T-cell (primary cell): ENCODE measurements at regions not wholly inside any gene's neighbourhood (a gene's known extent, or its start where the extent isn't known, plus 50 kb on each side); places are given as distances from the start of the nearest gene placed in this dataset.
"Not testable (repeated sequence)": the region's sequence is repeated elsewhere in the genome, so short reads cannot be mapped to it uniquely, and the experiment has no call there.

Experiments
- ATAC-seq, 4 experiments: fragments of 200-7000 bp in 3 of 4; fragments of 150-1000 bp in 1 of 4; cut with Tn5 transposase; replicated peaks in 1 of 4; 1 replicate in 3 of 4; 2 replicates in 1 of 4; pipeline ENCODE4 v1.10.0; 2021; ENCODE audit warnings: moderate library complexity in 3 of 4, mild to moderate bottlenecking in 2 of 4, moderate number of reproducible peaks in 1 of 4
- CTCF ChIA-PET, 2 donors: fragments of 300-600 bp; sonication (Branson Sonifier 250); formaldehyde crosslinking; loops; one replicate each; lab custom pipeline; 2022; ENCODE audit warnings: antibody characterized with exemption in 2 of 2; lab: Charles Lee
- POLR2A ChIA-PET, 2 donors: fragments of 300-600 bp; sonication (Branson Sonifier 250); formaldehyde crosslinking; loops; one replicate each; lab custom pipeline; 2022; ENCODE audit warnings: antibody characterized with exemption in 2 of 2; lab: Charles Lee
- DNase-seq, 35 experiments: peaks; one replicate each; pipeline versions ENCODE4 v3.0.0 to v3.0.0-alpha.2; 2013 to 2023
- H3K27ac ChIP-seq: one replicate; pipeline ENCODE4 v1.5.1; 2013; ENCODE audit warnings: low read length
- H3K27me3 ChIP-seq, 2 experiments: replicated peaks in 1 of 2; 1 replicate in 1 of 2; 2 replicates in 1 of 2; pipeline versions ENCODE4 v1.6.1 to v1.7.0; 2013; ENCODE audit warnings: low read length in 1 of 2, mixed read lengths in 1 of 2; ENCODE audit not compliant: control insufficient read depth in 2 of 2, insufficient read depth in 2 of 2; ENCODE audit errors: extremely low read depth in 1 of 2
- H3K36me3 ChIP-seq, 2 donors: 1 replicate in 1 of 2; 2 replicates in 1 of 2; pipeline versions ENCODE4 v1.6.1 to v1.7.0; 2013; ENCODE audit warnings: low read length in 1 of 2; ENCODE audit not compliant: control insufficient read depth in 2 of 2, insufficient read depth in 1 of 2; ENCODE audit errors: extremely low read depth in 1 of 2
- H3K4me1 ChIP-seq, 2 experiments: 1 replicate in 1 of 2; 2 replicates in 1 of 2; pipeline versions ENCODE4 v1.6.1 to v1.7.0; 2013; ENCODE audit warnings: low read length in 2 of 2, mixed read lengths in 1 of 2; ENCODE audit not compliant: insufficient read depth in 2 of 2, control insufficient read depth in 1 of 2; ENCODE audit errors: extremely low read depth in 1 of 2
- H3K4me3 ChIP-seq, 2 donors: 1 replicate in 1 of 2; 2 replicates in 1 of 2; pipeline versions ENCODE4 v1.5.1 to v1.7.0; 2013; ENCODE audit warnings: mild to moderate bottlenecking in 2 of 2, low read length in 1 of 2, moderate library complexity in 1 of 2; ENCODE audit not compliant: control insufficient read depth in 1 of 2; ENCODE audit errors: extremely low read depth in 1 of 2
- H3K9me3 ChIP-seq: 2 replicates; pipeline ENCODE4 v1.7.0; 2013
- H3K27ac Mint-ChIP-seq, 2 donors: one replicate each; pipeline ENCODE4 v1.8.0; 2020 to 2021; ENCODE audit warnings: mild to moderate bottlenecking in 2 of 2, mixed read lengths in 2 of 2
- H3K27me3 Mint-ChIP-seq, 2 donors: one replicate each; pipeline ENCODE4 v1.8.0; 2021 to 2022; ENCODE audit warnings: mixed read lengths in 2 of 2
- H3K36me3 Mint-ChIP-seq: one replicate; pipeline ENCODE4 v1.8.0; 2021; ENCODE audit warnings: mixed read lengths
- H3K4me1 Mint-ChIP-seq, 3 donors: one replicate each; pipeline ENCODE4 v1.8.0; 2020 to 2022; ENCODE audit warnings: mixed read lengths in 3 of 3, mild to moderate bottlenecking in 1 of 3
- H3K4me3 Mint-ChIP-seq, 3 donors: one replicate each; pipeline ENCODE4 v1.8.0; 2020 to 2022; ENCODE audit warnings: mild to moderate bottlenecking in 3 of 3, mixed read lengths in 3 of 3, moderate library complexity in 3 of 3
- H3K9me3 Mint-ChIP-seq, 3 donors: one replicate each; pipeline ENCODE4 v1.8.0; 2020 to 2022; ENCODE audit warnings: mixed read lengths in 3 of 3
- WGBS: methylation state at CpG from one replicate; pipeline ENCODE4 v1.1.5; 2013; ENCODE audit warnings: missing lambda C conversion rate; ENCODE audit not compliant: insufficient coverage; 5-methylcytosine and 5-hydroxymethylcytosine counted together

- ATAC-seq, result no peak
- ChIA-PET CTCF (no interaction called here), POLR2A (no interaction called here)
- Histone ChIP-seq H3K27ac (no peak overlapping the region), H3K9me3 (no peaks in the 10 kb centered on the region), H3K27me3 (no peaks in the 10 kb centered on the region), H3K4me3 (no peak overlapping the region), H3K4me1 (no peaks in the 10 kb centered on the region), H3K36me3 (no peaks in the 10 kb centered on the region)
- Mint-ChIP-seq H3K36me3 (no peaks in the 10 kb centered on the region), H3K27me3 (no peaks in the 10 kb centered on the region), H3K4me1 (no peaks in the 10 kb centered on the region), H3K4me3 (no peak overlapping the region), H3K9me3 (peaks cover 0 to 7% (median 7%) of the 10 kb centered on the region in 3 donors), H3K27ac (no peak overlapping the region)
- WGBS, result no CpG with 5 or more reads among the region's 7 CpGs
- no peak for DNase-seq
Measured at GRCh38 chr5:85646036-85646435, 971.7 kb upstream of the COX7C start.

GRCh38 chr5:85646641-85647040 is 971.1 kb upstream of the COX7C start:
- ChIA-PET POLR2A (no interaction called here), CTCF (no interaction called here)
- Mint-ChIP-seq H3K4me1 (no peaks in the 10 kb centered on the region), H3K27ac (no peak overlapping the region), H3K9me3 (peaks cover 0 to 11% (median 7%) of the 10 kb centered on the region in 3 donors), H3K4me3 (no peak overlapping the region), H3K36me3 (no peaks in the 10 kb centered on the region), H3K27me3 (no peaks in the 10 kb centered on the region)
- H3K36me3 ChIP-seq, result no peaks in the 10 kb centered on the region
- no peaks in the 10 kb centered on the region for H3K9me3 ChIP-seq
- DNase-seq (no peak), ATAC-seq (no peak)
- no peak overlapping the region for H3K27ac ChIP-seq
- H3K4me1 ChIP-seq, result no peaks in the 10 kb centered on the region
- no peak overlapping the region for H3K4me3 ChIP-seq
- 100% methylated on average over 1 of the region's 2 CpGs for WGBS
- no peaks in the 10 kb centered on the region for H3K27me3 ChIP-seq

GRCh38 chr5:85647349-85648127 is 970.2 kb upstream of the COX7C start:
- Histone ChIP-seq H3K36me3 (no peaks in the 10 kb centered on the region), H3K4me3 (no peak overlapping the region), H3K9me3 (no peaks in the 10 kb centered on the region), H3K4me1 (no peaks in the 10 kb centered on the region), H3K27me3 (no peaks in the 10 kb centered on the region), H3K27ac (no peak overlapping the region)
- Mint-ChIP-seq H3K4me3 (no peak overlapping the region), H3K4me1 (no peaks in the 10 kb centered on the region), H3K27ac (no peak overlapping the region), H3K9me3 (peaks cover under 1 to 11% (median 7%) of the 10 kb centered on the region in 3 donors), H3K36me3 (no peaks in the 10 kb centered on the region), H3K27me3 (no peaks in the 10 kb centered on the region)
- DNase-seq, result no peak
- ATAC-seq, result no peak
- 83% methylated on average over 19 of the region's 25 CpGs for WGBS
- CTCF ChIA-PET, result no interaction called here
- POLR2A ChIA-PET, result no interaction called here

- ChIA-PET CTCF (no interaction called here), POLR2A (no interaction called here)
- Mint-ChIP-seq H3K4me1 (no peaks in the 10 kb centered on the region), H3K9me3 (peaks cover 3 to 11% (median 7%) of the 10 kb centered on the region in 3 donors), H3K36me3 (no peaks in the 10 kb centered on the region), H3K4me3 (no peak overlapping the region), H3K27me3 (no peaks in the 10 kb centered on the region), H3K27ac (no peak overlapping the region)
- Histone ChIP-seq H3K4me3 (no peak overlapping the region), H3K36me3 (no peaks in the 10 kb centered on the region), H3K27ac (no peak overlapping the region), H3K4me1 (no peaks in the 10 kb centered on the region), H3K9me3 (no peaks in the 10 kb centered on the region), H3K27me3 (no peaks in the 10 kb centered on the region)
- no CpG with 5 or more reads among the region's 4 CpGs for WGBS
- ATAC-seq, result no peak
- no peak for DNase-seq
Measured at GRCh38 chr5:85648495-85648894, 969.2 kb upstream of the COX7C start.

- Histone ChIP-seq H3K36me3 (no peaks in the 10 kb centered on the region), H3K4me3 (no peak overlapping the region), H3K4me1 (no peaks in the 10 kb centered on the region), H3K27ac (no peak overlapping the region), H3K27me3 (no peaks in the 10 kb centered on the region), H3K9me3 (no peaks in the 10 kb centered on the region)
- Mint-ChIP-seq H3K4me3 (no peak overlapping the region), H3K27ac (no peak overlapping the region), H3K9me3 (peaks cover 7 to 26% (median 22%) of the 10 kb centered on the region in 3 donors), H3K27me3 (no peaks in the 10 kb centered on the region), H3K36me3 (no peaks in the 10 kb centered on the region), H3K4me1 (no peaks in the 10 kb centered on the region)
- CTCF ChIA-PET, result no interaction called here
- WGBS, result no CpG with 5 or more reads among the region's 1 CpG
- no peak for ATAC-seq
- POLR2A ChIA-PET, result no interaction called here
- DNase-seq, result no peak
Measured at GRCh38 chr5:85651731-85652130, 966.0 kb upstream of the COX7C start.

GRCh38 chr5:85654144-85654543 is 963.6 kb upstream of the COX7C start:
- CTCF ChIA-PET, result not testable (repeated sequence)

More at GRCh38 chr5:85654144-85654543, 963.6 kb upstream of the COX7C start:
- H3K27me3 ChIP-seq, ATAC-seq, POLR2A ChIA-PET, H3K36me3 Mint-ChIP-seq, H3K4me1 ChIP-seq, H3K36me3 ChIP-seq, DNase-seq, H3K27me3 Mint-ChIP-seq, H3K4me3 ChIP-seq, H3K4me3 Mint-ChIP-seq, H3K27ac ChIP-seq, H3K9me3 ChIP-seq, H3K27ac Mint-ChIP-seq, H3K4me1 Mint-ChIP-seq: not testable (repeated sequence)
- H3K9me3 Mint-ChIP-seq, result peaks cover 9 to 25% (median 23%) of the 10 kb centered on the region in 3 donors
- no CpG with 5 or more reads among the region's 3 CpGs for WGBS
